ENCODE measurements at regions not wholly inside any gene's neighbourhood (a gene's known extent, or its start where the extent isn't known, plus 50 kb on each side); places are given as distances from the start of the nearest gene placed in this dataset.

GRCh38 chr10:62666275-62666674 lies 138.2 kb upstream of the ADO start:
- intact Hi-C loops (cut with micrococcal nuclease), result no loop called here
- whole genome bisulfite sequencing (ENCODE audit: insufficient coverage), result 15% methylated on average over 1 of the region's 2 CpGs
- Histone ChIP-seq H3K27ac (ENCODE audit: low read length) (no peak overlapping the region), H3K9me3 (ENCODE audit: control insufficient read depth, insufficient read depth, low read length) (no peaks in the 10 kb centered on the region), H3K4me1 (ENCODE audit: control insufficient read depth, insufficient read depth, low read length) (peaks cover 16% of the 10 kb centered on the region), H3K36me3 (ENCODE audit: control insufficient read depth, insufficient read depth, low read length) (no peaks in the 10 kb centered on the region), H3K4me3 (ENCODE audit: low read length) (no peak overlapping the region), H3K27me3 (ENCODE audit: control insufficient read depth, insufficient read depth, low read length) (no peaks in the 10 kb centered on the region)
- no peaks in the 10 kb centered on the region for H3K9me3 Mint-ChIP-seq
- ATAC-seq (no peak), DNase-seq (no peak)
- H3K27ac Mint-ChIP-seq, result no peak overlapping the region
- H3K27me3 Mint-ChIP-seq (ENCODE audit: low read depth in 2 of 2), result peaks cover 0 to 3% of the 10 kb centered on the region in 2 donors
- H3K36me3 Mint-ChIP-seq, result no peaks in the 10 kb centered on the region
- no peak overlapping the region for H3K4me3 Mint-ChIP-seq
- H3K4me1 Mint-ChIP-seq, result peaks cover 43 to 53% of the 10 kb centered on the region in 2 donors
- no peak for TF ChIP-seq CTCF (IDR thresholded peaks at IDR 0.05)

- TF ChIP-seq CTCF (IDR thresholded peaks at IDR 0.05), result no peak
- H3K27me3 Mint-ChIP-seq (ENCODE audit: low read depth in 2 of 2), result no peaks in the 10 kb centered on the region
- Histone ChIP-seq H3K27ac (ENCODE audit: low read length) (no peak overlapping the region), H3K36me3 (ENCODE audit: control insufficient read depth, insufficient read depth, low read length) (no peaks in the 10 kb centered on the region), H3K4me1 (ENCODE audit: control insufficient read depth, insufficient read depth, low read length) (peaks cover 22% of the 10 kb centered on the region), H3K4me3 (ENCODE audit: low read length) (no peak overlapping the region), H3K9me3 (ENCODE audit: control insufficient read depth, insufficient read depth, low read length) (no peaks in the 10 kb centered on the region), H3K27me3 (ENCODE audit: control insufficient read depth, insufficient read depth, low read length) (no peaks in the 10 kb centered on the region)
- 99% methylated on average over 3 of the region's 4 CpGs for WGBS (ENCODE audit: insufficient coverage)
- DNase-seq (no peak), ATAC-seq (peak in 1 of 3 donors; percentile 34)
- H3K9me3 Mint-ChIP-seq, result no peaks in the 10 kb centered on the region
- peaks cover 46 to 51% of the 10 kb centered on the region in 2 donors for H3K4me1 Mint-ChIP-seq
- peak overlapping the region; percentile 75 for H3K4me3 Mint-ChIP-seq
- intact Hi-C loops (cut with micrococcal nuclease), result no loop called here
- H3K27ac Mint-ChIP-seq, result peak overlapping the region; percentile 78 to 86
- H3K36me3 Mint-ChIP-seq, result no peaks in the 10 kb centered on the region
Observed at GRCh38 chr10:62669341-62669740, 135.2 kb upstream of the ADO start.

- no peak for TF ChIP-seq CTCF (IDR thresholded peaks at IDR 0.05)
- Mint-ChIP-seq H3K4me1 (peaks cover 46 to 51% of the 10 kb centered on the region in 2 donors), H3K27me3 (ENCODE audit: low read depth in 2 of 2) (no peaks in the 10 kb centered on the region), H3K9me3 (no peaks in the 10 kb centered on the region), H3K27ac (peak overlapping the region; percentile 78 to 86), H3K36me3 (no peaks in the 10 kb centered on the region), H3K4me3 (peak overlapping the region; percentile 75)
- H3K4me1 ChIP-seq (ENCODE audit: control insufficient read depth, insufficient read depth, low read length), result peaks cover 22% of the 10 kb centered on the region
- no peaks in the 10 kb centered on the region for H3K27me3 ChIP-seq (ENCODE audit: control insufficient read depth, insufficient read depth, low read length)
- intact Hi-C loops (cut with micrococcal nuclease), result no loop called here
- H3K9me3 ChIP-seq (ENCODE audit: control insufficient read depth, insufficient read depth, low read length), result no peaks in the 10 kb centered on the region
- DNase-seq (no peak), ATAC-seq (peak; percentile 27 to 71 (median 64))
- no peaks in the 10 kb centered on the region for H3K36me3 ChIP-seq (ENCODE audit: control insufficient read depth, insufficient read depth, low read length)
- 41% methylated on average over 1 of the region's 1 CpG for WGBS (ENCODE audit: insufficient coverage)
- H3K27ac ChIP-seq (ENCODE audit: low read length), result no peak overlapping the region
- H3K4me3 ChIP-seq (ENCODE audit: low read length), result no peak overlapping the region
Observed at GRCh38 chr10:62671104-62671503, 133.4 kb upstream of the ADO start.

Measured in natural killer cell (primary cell).